Panc1 (cell line): ENCODE measurements at regions not wholly inside any gene's neighbourhood (a gene's known extent, or its start where the extent isn't known, plus 50 kb on each side); places are given as distances from the start of the nearest gene placed in this dataset.
A peak's percentile ranks its signal among the peaks of the same experiment; 100 is the strongest.

Experiments
- ATAC-seq: fragments of 200-7000 bp; cut with Tn5 transposase; 2 replicates; pipeline ENCODE4 v1.9.1; 2020; ENCODE audit warnings: mild to moderate bottlenecking, moderate library complexity
- BruUV-seq: library from RNA; stranded (reverse); fragments of 400-500 nt; replicated peaks from 2 replicates; lab custom pipeline; 2021; lab: Mats Ljungman, UMichigan
- CTCF ChIA-PET: fragments of 300-600 bp; sonication (Branson Sonifier 250); formaldehyde crosslinking; loops from one replicate; lab custom pipeline; 2022; ENCODE audit warnings: antibody characterized with exemption; lab: Charles Lee
- POLR2A ChIA-PET: fragments of 300-600 bp; sonication (Branson Sonifier 250); formaldehyde crosslinking; loops from one replicate; lab custom pipeline; 2022; ENCODE audit warnings: antibody characterized with exemption; lab: Charles Lee
- DNase-seq: peaks from one replicate; pipeline ENCODE4 v3.0.0-alpha.2; 2010; ENCODE audit warnings: low read depth, low spot score
- H3K27ac ChIP-seq: 2 replicates; pipeline ENCODE4 v1.5.1; 2011; ENCODE audit warnings: mild to moderate bottlenecking, low read length, inconsistent platforms
- H3K27me3 ChIP-seq: fragments of 200-500 bp; sonication (Bioruptor generic); 2 replicates; pipeline ENCODE4 v1.6.0; 2014; ENCODE audit warnings: low read length, inconsistent platforms; ENCODE audit not compliant: control insufficient read depth, insufficient read depth
- H3K36me3 ChIP-seq: fragments of 200-500 bp; sonication (Bioruptor generic); 2 replicates; pipeline ENCODE4 v1.5.1; 2014; ENCODE audit warnings: inconsistent platforms, mild to moderate bottlenecking, low read length, moderate library complexity; ENCODE audit not compliant: control insufficient read depth, insufficient read depth
- H3K4me1 ChIP-seq: 2 replicates; pipeline ENCODE4 v1.5.1; 2011; ENCODE audit warnings: inconsistent platforms, mild to moderate bottlenecking, low read length, moderate library complexity; ENCODE audit not compliant: control insufficient read depth, insufficient read depth
- H3K4me3 ChIP-seq, 2 experiments: 2 replicates each; pipeline ENCODE4 v1.5.1; 2011 to 2012; ENCODE audit warnings: low read depth in 2 of 2, low read length in 2 of 2, mild to moderate bottlenecking in 2 of 2, inconsistent platforms in 1 of 2, moderate library complexity in 1 of 2
- H3K9me3 ChIP-seq: fragments of 200-500 bp; sonication (Bioruptor generic); 2 replicates; pipeline ENCODE4 v1.5.1; 2014; ENCODE audit warnings: low read depth, mild to moderate bottlenecking, inconsistent platforms, low read length, moderate library complexity; ENCODE audit not compliant: control insufficient read depth, insufficient read depth
- POLR2AphosphoS5 ChIP-seq: IDR thresholded peaks from 2 replicates; pipeline ENCODE4 v1.6.1; 2012; ENCODE audit warnings: mild to moderate bottlenecking, low read depth, low read length, moderate library complexity
- SIN3A ChIP-seq: IDR thresholded peaks from 2 replicates; pipeline ENCODE4 v1.6.1; 2012; ENCODE audit warnings: low read depth, mild to moderate bottlenecking, low read length, moderate library complexity, borderline replicate concordance; ENCODE audit not compliant: insufficient read depth
- TCF7L2 ChIP-seq: IDR thresholded peaks from 2 replicates; pipeline ENCODE4 v1.6.1; 2011; ENCODE audit warnings: mild to moderate bottlenecking, low read depth, low read length, inconsistent platforms
- in situ Hi-C: cut with HindIII; loops from 2 replicates; pipeline ENCODE4 v1.10.0; 2016; ENCODE audit warnings: low sequenced_read_pairs, low pct_unique_long_range_greater_than_20kb
- intact Hi-C: fragments of 100-400 bp; cut with micrococcal nuclease; formaldehyde crosslinking; loops from one replicate; pipeline ENCODE4 v1.10.0; 2022; ENCODE audit not compliant: unreplicated experiment
- TF ChIP-seq, protein P1 (sequence below), 2 experiments: IDR thresholded peaks; 2 replicates each; pipeline ENCODE4 v1.6.1; 2011 to 2012; ENCODE audit warnings: low read depth in 2 of 2, control low read depth in 1 of 2, low read length in 1 of 2, mild to moderate bottlenecking in 1 of 2, moderate library complexity in 1 of 2; ENCODE audit not compliant: insufficient read depth in 1 of 2
- TF ChIP-seq, protein P2 (sequence below): fragments of 450-650 bp; IDR thresholded peaks from 2 replicates; pipeline ENCODE4 v1.5.1; 2017; ENCODE audit warnings: mild to moderate bottlenecking

DNA sequence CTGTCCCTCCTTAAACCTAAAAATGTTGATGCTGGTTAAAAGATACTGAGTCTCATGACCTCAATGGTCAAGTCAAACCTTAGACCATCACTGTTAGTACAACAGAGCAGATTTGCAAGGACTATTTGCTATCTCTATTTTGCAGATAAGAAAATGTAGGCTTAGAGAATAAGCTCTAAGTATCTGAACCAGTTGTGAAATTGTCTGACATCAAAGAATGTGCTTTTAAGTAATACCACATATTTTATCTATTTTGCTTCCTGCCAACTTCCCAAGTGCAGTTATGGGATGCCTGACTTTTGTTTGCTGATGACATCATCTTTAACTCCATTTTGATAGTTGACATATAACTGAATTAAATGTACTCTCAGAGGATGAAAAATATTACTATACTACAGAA, 83.6 kb upstream of the TMEM106B start:
- CTCF ChIA-PET = no interaction called here
- ATAC-seq = no peak
- intact Hi-C loops = no loop called here

DNA sequence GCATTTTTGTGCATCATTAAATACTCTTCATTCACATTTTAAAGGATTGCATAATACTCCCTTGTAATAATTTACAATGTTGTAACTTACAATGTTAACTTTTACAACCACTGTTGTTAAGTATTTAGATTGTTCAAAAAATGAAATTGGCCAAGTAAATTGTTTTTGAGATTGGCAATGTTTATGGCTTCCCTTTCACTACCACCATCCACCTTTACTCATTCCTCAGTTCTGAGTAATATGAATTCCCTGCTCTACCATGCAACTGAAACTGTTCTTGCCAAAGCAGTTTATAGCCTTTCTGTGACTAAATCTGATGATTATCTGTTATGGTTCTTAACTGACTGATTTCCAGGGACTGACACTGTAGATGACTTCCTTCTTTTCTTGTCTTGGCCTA, 80.5 kb upstream of the TMEM106B start:
- CTCF ChIA-PET = no interaction called here
- ATAC-seq (peak; percentile 92), DNase-seq (no peak)
- Histone ChIP-seq H3K36me3 (no peaks in the 10 kb centered on the region), H3K27me3 (no peaks in the 10 kb centered on the region), H3K27ac (peak overlapping the region; percentile 74), H3K4me1 (peaks cover 3% of the 10 kb centered on the region; the same call in 1 of the 2 replicates), H3K4me3 (no peak overlapping the region), H3K9me3 (peaks cover 5% of the 10 kb centered on the region; the same call in 1 of the 2 replicates)
- BruUV-seq = no TSS peak
- in situ Hi-C loops (no loop called here), intact Hi-C loops (no loop called here)
- TF ChIP-seq, protein P1, sequence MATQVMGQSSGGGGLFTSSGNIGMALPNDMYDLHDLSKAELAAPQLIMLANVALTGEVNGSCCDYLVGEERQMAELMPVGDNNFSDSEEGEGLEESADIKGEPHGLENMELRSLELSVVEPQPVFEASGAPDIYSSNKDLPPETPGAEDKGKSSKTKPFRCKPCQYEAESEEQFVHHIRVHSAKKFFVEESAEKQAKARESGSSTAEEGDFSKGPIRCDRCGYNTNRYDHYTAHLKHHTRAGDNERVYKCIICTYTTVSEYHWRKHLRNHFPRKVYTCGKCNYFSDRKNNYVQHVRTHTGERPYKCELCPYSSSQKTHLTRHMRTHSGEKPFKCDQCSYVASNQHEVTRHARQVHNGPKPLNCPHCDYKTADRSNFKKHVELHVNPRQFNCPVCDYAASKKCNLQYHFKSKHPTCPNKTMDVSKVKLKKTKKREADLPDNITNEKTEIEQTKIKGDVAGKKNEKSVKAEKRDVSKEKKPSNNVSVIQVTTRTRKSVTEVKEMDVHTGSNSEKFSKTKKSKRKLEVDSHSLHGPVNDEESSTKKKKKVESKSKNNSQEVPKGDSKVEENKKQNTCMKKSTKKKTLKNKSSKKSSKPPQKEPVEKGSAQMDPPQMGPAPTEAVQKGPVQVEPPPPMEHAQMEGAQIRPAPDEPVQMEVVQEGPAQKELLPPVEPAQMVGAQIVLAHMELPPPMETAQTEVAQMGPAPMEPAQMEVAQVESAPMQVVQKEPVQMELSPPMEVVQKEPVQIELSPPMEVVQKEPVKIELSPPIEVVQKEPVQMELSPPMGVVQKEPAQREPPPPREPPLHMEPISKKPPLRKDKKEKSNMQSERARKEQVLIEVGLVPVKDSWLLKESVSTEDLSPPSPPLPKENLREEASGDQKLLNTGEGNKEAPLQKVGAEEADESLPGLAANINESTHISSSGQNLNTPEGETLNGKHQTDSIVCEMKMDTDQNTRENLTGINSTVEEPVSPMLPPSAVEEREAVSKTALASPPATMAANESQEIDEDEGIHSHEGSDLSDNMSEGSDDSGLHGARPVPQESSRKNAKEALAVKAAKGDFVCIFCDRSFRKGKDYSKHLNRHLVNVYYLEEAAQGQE (IDR thresholded peaks at IDR 0.05; ENCODE audit: insufficient read depth in 1 of 2, low read depth in 2 of 2, low read length in 1 of 2) = no peak
- TF ChIP-seq TCF7L2 (no peak), SIN3A (no peak)
- POLR2A ChIA-PET = no interaction called here

More for the DNA sequence above, 83.6 kb upstream of the TMEM106B start:
- Histone ChIP-seq H3K27me3 (no peaks in the 10 kb centered on the region), H3K27ac (no peak overlapping the region; the same call in 1 of the 2 replicates), H3K9me3 (no peaks in the 10 kb centered on the region), H3K36me3 (no peaks in the 10 kb centered on the region), H3K4me1 (peaks cover 3% of the 10 kb centered on the region; the same call in 1 of the 2 replicates), H3K4me3 (no peak overlapping the region)
- TF ChIP-seq SIN3A (no peak), POLR2AphosphoS5 (no peak)
- TF ChIP-seq, protein P2, sequence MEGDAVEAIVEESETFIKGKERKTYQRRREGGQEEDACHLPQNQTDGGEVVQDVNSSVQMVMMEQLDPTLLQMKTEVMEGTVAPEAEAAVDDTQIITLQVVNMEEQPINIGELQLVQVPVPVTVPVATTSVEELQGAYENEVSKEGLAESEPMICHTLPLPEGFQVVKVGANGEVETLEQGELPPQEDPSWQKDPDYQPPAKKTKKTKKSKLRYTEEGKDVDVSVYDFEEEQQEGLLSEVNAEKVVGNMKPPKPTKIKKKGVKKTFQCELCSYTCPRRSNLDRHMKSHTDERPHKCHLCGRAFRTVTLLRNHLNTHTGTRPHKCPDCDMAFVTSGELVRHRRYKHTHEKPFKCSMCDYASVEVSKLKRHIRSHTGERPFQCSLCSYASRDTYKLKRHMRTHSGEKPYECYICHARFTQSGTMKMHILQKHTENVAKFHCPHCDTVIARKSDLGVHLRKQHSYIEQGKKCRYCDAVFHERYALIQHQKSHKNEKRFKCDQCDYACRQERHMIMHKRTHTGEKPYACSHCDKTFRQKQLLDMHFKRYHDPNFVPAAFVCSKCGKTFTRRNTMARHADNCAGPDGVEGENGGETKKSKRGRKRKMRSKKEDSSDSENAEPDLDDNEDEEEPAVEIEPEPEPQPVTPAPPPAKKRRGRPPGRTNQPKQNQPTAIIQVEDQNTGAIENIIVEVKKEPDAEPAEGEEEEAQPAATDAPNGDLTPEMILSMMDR = no peak
- POLR2A ChIA-PET = no interaction called here
- no TSS peak for BruUV-seq
- in situ Hi-C loops = no loop called here
- DNase-seq = no peak

DNA sequence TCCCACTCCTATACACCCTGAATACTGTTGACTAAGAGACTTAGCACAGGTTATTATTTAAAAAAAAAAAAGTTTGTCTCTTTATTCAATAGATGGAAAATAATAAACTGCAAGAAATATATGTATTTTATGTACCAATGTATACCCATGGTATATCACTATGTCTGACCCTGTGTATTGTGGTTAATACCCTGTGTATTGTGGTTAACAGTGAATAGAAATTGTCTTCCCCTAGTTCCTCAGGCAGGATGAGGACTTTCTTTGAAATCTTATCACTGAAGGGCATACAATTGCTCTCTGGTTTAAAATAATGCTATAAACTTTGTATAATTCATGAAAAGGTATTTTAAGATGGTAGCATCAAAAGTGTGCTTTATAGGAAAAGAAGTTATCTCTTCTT, 80.0 kb upstream of the TMEM106B start:
- TF ChIP-seq, protein P2 = no peak
- no peak for TF ChIP-seq SIN3A
- no peak for TF ChIP-seq TCF7L2
- TF ChIP-seq, protein P1 (IDR thresholded peaks at IDR 0.05; ENCODE audit: insufficient read depth in 1 of 2, low read depth in 2 of 2, low read length in 1 of 2) = no peak
- TF ChIP-seq POLR2AphosphoS5 = no peak
- DNase-seq (no peak), ATAC-seq (peak; percentile 46)
- Histone ChIP-seq H3K27me3 (no peaks in the 10 kb centered on the region), H3K4me1 (peaks cover 3% of the 10 kb centered on the region; the same call in 1 of the 2 replicates), H3K4me3 (no peak overlapping the region), H3K36me3 (no peaks in the 10 kb centered on the region), H3K27ac (peak overlapping the region; percentile 74), H3K9me3 (peaks cover 5% of the 10 kb centered on the region; the same call in 1 of the 2 replicates)
- intact Hi-C loops = no loop called here
- BruUV-seq = no TSS peak
- POLR2A ChIA-PET = no interaction called here
- in situ Hi-C loops = no loop called here
- CTCF ChIA-PET = no interaction called here
